OCI-M1 (cell line): ENCODE measurements at regions not wholly inside any gene's neighbourhood (a gene's known extent, or its start where the extent isn't known, plus 50 kb on each side); places are given as distances from the start of the nearest gene placed in this dataset.

Source experiments
- DNase-seq: peaks from one replicate; lab custom pipeline; 2025; lab: John Stamatoyannopoulos, UW

DNA sequence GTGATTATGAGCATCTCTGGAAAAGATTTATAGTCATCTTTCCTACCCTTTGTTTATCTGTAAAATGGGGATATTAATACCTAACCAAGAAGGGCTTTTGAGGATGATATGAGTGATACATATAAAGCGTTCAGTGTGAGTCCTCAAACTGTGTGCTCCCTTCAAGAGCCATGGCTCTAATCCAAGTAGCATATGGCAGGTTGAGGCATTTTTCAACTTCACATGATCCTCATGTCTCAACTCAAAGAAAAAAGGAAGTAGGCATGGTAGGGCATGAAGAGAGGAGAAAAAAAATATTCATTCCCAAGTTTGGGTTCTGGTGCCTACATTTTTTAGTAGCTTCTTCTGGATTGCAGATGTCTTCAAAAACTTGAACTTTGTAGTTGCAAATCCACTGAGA is 286.3 kb upstream of the ATP2B1 start:
- DNase-seq, result no peak

DNA sequence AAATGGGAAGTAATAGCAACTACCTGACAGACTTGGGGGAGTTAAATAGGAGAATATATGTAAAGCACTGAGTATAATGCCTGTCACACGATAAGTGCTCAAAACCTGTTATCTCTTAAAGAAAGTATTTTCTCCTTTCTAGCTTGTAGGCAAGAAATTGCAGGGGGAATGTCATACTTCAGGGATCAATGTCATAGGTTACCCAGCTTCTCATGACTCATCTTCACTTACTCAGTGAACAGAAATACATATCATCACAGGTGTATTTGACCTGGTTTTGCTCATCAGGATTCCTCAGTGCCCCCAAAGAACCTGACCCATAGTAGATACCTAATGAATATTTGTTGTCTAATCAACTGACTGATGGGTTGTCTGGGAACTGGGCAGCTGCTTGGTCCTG is 285.0 kb upstream of the ATP2B1 start:
- no peak for DNase-seq

DNA sequence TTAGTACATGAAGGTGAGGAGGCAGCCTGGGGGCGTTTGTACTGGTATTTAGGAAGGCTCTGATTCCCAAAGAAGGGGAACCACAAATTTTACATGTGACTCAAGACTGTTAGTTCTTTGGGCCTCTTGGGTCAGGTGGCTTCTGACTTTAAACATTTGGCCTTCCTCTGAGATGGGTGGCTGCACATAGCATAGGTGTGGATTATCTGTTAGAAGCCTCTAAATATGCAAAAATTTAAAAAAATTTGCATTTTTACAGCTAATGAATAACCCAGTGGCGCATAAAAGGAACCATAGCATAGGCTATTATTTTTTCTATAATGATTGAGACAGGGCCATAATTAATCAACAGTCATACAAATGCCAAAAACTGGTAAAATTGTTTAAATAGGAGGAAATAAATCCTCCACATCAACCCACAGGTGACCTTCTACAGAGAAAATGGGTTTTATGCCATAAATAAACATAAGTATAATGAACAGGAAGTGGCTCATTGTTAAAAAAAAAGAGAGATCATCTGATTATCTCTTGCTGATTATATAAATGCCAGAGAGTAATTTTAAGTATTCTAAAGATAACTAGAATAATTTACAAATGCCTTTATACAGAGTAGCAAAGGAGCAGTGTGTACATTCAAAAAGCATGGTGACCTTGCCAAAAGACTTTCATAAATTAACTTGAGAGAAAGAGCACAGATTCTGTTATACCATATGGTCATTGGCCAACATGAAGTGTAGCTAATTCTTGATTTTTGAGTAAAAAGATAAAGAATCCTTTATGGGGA is 284.2 kb upstream of the ATP2B1 start:
- no peak for DNase-seq

DNA sequence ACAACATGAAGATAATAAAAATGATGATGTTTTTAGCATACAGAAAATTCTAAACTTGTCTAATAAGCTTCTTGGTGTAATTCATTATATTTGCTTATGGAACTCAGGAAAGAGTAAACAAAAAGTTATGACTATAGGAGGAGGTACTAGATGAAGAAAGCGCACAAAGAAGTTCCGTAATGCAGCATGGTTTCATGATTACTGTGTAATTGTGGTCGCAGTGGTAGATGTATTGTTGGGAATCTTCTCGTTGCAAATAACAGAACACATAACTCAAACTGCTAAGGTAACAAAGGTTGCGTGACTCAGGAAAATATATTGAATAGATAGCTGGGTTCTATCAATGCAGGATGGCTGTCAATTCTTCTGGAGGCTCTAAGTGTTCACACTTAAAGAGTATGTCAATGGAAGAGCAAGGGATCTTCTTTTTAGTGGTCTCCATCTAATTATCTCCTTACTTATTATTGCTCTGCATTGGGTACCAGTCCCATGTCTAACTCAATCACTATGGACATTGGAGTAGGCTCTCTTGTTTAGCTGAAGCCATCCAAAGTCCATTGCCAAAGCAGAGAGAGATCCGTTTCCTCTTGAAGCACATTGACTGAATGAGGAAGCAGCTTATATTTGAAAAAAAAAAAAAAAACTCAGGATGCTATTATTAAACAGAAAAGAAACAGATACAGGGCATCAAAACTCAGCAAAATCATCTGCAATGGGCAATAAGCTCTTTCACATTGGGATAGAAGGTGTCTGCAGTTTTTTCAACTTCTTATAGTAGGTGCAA is 283.4 kb upstream of the ATP2B1 start:
- no peak for DNase-seq

DNA sequence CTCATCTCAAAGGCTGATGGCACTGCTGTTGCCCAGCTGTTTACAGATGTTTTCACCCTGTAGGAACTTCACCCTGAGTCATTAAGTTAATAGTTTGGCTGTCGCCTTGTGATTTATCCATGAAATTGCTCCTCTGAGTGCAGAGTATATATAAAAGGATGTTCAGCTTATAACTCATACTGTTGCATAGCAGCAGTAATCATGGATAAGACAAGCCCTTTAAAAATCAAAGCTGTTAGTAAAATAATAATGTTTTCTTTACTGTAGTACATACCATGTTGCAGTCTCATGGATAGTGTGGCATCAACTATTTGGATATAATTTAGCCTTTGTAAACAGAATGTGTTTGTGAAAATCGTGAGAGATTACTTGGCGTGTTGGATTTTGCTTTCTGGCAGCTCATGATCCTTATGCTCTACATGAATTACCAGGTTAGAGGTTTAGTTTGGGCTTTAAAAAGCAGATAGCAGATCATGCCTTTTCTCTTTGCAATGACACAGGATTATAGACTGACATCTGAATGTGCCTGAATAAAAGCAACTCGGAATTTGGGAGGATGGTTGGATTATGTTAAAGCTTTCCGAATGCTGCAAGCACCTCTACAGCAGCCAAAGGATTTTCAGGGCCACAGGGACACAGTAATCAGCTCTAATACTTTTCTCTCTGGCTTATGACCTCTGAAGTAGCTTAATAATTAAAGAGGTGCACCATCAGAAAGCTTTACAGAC is 279.7 kb upstream of the ATP2B1 start:
- no peak for DNase-seq

DNA sequence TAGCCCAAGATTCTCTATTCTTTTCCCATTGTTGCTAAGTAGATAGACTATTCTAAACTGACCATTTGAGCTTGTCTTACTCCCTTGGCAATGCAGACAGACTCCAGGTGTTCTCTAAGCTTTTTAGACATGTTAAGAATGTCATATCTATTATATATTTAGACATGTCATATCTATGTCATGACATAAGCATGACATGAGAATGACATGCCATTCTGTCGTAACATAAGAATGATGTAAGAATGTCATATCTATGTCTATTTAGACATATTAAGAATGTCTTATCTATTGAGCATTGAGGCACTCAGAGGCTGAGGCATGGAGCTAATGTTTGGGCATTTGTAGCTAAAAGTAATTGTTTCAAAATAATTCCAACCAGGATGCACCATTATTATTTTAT is 277.3 kb upstream of the ATP2B1 start:
- DNase-seq, result no peak

DNA sequence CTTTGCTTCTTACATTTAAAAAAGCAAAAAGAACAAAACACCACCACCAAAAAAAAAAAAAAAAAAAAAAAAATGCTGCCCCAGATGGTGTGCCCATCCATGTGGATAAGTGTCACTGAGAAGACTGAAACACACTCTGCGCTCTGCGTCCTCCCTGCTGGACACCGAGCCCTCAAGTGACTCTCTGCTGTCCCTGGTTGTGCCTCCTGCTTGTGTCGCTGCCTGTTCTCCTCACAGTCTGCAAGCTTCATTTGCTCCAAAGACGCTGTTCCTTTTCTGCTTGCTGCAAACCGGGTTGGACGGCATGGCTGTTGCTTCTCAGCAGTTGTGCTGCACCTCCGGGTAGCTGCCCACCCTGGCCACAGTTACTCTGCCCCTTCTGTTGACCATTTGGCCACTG is 276.2 kb upstream of the ATP2B1 start:
- DNase-seq, result no peak

DNA sequence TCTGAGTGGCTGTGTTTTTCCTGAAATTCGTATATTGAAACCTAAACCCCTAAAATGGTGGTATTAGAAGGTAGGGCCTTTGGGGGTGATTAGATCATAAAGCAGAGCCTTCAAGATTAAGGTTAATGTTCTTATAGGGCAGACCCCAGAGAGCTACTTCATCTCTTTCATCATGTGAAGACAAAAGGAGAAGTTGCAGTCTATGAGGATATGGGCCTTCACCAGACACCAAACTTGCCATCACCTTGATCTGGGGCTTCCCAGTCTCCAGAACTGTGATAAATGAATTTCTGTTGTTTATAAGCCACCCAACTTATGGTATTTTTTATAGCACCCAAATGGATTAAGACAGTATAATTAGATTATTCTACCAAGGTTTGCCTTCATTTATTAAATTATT is 275.0 kb upstream of the ATP2B1 start:
- DNase-seq, result peak; percentile 15

DNA sequence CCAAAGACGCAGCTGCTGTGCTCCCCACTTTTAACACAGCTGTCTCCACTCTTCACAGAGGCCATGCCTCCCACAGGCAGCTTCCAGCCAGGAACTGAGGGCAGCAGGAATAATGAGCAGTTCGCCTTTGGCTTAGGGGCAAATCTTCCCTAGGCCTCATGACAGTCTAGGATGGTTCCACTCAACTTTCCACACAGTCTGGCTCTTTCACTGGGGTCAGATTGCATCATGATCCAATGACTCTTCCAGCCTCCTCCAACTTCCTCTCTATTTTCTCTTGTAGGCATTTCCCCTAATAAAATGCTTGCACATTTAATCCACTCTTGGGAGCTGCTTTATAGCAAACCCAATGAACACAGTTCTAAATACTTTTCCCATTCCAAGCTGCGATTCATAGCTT is 271.6 kb upstream of the ATP2B1 start:
- peak; percentile 36 for DNase-seq

DNA sequence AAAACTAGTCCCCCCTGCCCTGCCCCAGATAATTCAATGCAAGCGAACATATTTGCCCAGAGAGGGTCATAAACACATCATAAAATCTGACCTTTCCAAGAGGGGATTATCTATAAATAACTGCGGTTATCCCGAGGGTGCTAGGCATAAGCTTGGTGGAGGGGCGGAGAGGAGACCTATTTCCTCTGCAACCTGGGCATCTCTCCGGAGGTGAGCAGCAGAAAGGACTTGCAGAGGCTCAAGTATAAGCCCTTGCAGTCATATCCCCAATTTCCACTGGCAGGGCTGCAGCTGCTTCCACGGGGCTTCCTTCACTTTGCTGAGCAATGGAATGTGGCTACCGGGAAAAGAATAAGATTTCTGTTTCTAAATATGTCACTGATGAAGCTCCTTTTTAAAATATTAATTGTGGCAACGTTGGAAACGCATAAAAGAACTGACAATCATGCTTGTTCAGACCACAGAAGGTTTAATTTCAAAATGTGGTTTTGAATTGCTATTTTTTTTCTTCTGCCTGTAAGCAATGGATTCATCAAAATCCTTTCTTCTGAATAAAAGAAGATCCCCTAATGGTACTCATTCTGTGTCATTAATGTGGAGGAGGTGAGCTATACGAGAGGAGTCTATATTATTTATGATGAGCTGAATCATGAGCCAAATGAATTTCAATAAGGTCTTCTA is 268.9 kb upstream of the ATP2B1 start:
- DNase-seq, result no peak

DNA sequence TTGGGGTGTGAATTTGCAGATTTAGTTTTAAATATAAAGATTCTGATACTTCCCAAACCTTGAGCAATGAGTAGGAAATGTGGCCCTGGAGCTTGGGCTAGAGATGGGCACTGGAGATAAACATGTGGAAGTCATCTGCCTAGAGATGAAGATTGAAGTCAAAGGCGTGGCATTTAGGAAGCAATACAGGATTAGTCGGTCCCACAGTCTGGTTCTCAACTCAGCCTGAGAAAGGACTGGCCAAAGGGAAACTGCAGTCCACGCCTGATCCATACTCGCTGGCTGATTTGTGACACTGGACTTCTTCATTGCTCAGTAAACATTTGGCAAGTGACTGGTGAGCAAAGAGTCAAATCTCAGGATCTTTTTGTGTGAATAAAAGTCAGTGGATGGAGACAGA is 268.2 kb upstream of the ATP2B1 start:
- DNase-seq, result no peak

DNA sequence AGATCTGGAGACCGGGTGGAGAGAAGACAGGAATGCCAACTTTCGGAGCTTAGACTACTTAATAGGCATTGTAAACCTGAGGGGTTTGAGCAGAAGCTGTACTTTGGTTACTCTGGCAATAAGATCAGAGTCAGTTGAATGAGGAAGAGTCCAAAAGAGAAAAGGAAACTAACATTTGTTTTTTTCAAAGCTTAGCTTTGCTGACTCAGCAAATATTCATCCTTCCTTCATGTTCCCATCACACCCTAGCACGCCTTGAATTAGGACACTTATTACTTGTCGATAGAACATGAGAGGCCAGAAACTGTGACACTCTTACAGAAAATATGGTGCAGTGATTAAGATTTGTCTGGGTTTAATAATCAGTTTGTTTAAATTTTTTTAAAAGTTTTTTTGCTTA is 266.9 kb upstream of the ATP2B1 start:
- DNase-seq, result peak; percentile 46

DNA sequence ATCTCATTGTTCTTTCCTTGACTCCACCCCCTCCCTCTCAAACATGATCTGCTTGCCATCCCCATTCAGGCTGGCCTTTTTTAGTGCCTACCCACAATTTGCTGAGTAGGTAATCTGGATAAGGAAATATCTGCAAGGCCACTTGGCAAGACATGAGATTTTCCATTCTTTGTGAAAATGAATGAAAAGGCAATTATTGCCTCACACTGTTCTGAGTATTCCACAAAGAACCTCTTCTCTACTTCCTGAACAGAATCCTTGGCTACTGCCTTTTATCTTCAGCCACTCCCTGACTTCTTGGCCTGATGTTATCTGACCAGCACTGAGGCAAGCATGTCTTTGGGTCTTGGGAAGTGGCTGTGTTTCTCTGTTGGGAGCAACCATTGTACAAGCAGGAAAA is 263.2 kb upstream of the ATP2B1 start:
- DNase-seq, result peak; percentile 62

DNA sequence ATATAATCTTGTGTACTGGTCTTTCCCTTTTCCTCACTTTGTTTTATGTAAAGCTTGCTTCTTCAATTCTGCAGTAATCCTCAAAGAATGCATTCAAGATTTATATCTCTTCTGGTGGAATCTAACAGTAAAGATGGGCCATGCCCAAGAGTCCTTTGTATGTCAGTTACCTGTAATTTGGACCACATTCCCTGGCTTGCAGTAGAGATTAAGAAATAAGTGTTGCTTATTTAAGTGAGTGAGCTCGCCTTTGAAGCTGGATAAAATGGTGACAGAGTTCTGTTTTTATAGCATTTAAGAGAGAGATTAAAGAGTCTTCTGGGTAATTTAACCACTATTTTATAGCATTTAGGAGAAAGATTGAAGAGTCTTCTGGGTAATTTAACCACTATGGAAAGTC is 262.1 kb upstream of the ATP2B1 start:
- DNase-seq, result no peak

DNA sequence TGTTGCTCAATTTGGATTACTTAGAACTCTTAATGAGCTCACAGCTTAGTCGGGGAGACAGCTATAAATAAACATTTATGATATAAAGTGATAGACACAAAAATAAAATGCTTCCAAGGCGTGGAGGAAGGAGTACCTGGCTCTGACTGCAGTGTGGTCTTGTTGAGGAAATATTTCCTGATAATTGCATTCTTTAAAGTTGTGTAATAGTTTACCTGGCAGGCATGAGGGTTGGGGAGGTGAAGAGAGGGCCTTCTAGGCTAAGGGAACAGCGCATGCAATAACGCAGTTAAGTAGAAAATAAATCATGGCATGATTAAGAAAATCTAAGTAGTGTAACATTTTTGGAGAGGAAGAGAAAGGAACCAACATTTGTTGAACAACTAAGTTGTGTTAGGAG is 260.5 kb upstream of the ATP2B1 start:
- DNase-seq, result no peak

DNA sequence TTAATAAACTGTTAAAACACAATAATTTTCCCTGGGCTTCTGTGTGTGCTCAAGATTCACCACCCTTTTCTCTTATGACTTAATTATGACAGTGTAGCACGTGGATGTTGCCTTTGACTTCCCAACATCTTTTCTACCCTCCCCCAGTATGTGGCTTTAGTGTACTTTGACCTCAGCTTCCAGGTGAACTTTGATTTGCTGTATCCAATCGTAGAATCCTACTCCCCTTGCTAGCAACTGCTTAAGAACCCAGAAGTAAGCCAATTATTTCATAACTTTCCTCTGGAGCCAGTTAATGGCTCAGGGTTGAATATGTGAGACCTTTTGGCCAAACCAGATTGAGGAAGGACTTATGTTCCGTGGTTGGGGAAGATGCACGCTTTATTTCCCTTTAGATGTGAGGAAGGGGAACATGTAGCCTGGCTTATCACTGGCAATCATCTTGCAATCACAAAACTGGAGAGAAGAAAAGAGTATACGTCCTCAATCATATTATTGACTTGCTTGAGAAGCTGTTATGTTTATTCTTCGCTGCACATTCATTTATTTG is 259.6 kb upstream of the ATP2B1 start:
- peak; percentile 54 for DNase-seq

DNA sequence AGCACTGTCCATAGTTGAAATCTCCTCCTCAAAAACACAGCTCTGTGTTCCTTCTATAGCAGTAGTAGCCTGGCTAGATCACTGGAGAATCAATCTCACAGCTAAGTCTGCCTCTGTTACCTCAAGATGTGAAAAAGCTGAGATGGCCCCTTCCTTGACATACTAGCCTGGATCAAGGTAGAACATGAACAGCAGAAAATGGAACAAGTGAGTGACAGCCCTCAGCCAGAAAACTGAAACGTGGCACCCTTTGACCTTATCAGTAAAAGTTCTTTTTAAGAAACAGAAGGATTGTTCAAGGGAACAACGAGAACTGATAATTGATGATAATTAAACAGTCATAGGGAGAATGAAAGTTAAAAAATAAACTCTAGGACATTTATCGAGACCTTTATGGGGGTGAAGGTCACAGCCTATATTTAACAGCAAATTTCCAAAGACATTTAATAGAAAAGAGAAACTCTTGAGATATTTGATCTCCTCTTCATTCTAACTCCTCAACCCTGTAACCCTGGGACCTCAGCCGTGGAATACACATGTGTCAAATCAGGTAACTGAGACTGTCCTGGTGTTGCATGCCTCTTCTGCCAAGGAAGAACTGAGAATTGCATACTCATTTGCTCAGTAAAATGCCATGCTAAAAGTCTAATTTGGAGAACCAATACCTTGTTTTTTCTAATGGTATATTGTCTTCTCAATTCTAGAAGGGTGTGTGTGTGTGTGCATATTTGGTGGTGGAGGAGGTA is 258.0 kb upstream of the ATP2B1 start:
- DNase-seq, result no peak

DNA sequence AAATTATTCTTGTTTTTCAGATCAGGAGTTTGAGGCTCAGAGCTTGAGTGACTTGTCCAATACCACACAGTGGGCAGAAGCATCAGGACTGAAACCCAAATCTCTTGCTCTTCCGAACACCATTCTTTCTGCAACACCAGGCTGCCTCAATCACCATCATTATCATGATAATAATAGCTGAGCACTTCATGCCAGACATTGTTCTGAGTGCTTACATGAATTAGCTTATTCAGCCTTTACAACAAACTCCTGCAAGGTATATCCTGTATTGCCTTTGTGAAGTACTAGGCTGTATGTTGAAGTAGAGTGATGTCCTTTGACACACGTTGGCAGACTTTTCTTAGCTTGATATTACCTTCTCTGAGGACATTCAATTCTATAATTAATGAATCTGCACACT is 257.4 kb upstream of the ATP2B1 start:
- DNase-seq, result no peak

DNA sequence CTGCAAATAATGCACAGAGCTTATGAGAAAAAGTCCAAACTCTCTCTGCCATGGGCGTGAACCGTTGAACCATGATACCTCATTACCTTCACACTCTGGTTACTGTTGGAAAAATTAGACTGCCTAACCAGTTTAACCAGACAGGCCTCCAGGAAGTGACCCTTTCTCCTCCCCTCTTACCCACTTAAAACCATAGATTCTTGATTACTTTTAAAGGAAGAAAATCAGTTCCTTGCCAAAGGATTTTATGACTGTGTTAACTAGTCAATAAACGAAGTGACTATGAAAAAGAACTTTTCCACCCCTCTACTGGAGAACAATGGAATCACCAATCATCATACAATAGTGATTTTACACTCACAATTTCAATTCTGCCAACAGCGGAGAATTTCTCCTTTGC is 254.0 kb upstream of the ATP2B1 start:
- DNase-seq, result peak; percentile 41

DNA sequence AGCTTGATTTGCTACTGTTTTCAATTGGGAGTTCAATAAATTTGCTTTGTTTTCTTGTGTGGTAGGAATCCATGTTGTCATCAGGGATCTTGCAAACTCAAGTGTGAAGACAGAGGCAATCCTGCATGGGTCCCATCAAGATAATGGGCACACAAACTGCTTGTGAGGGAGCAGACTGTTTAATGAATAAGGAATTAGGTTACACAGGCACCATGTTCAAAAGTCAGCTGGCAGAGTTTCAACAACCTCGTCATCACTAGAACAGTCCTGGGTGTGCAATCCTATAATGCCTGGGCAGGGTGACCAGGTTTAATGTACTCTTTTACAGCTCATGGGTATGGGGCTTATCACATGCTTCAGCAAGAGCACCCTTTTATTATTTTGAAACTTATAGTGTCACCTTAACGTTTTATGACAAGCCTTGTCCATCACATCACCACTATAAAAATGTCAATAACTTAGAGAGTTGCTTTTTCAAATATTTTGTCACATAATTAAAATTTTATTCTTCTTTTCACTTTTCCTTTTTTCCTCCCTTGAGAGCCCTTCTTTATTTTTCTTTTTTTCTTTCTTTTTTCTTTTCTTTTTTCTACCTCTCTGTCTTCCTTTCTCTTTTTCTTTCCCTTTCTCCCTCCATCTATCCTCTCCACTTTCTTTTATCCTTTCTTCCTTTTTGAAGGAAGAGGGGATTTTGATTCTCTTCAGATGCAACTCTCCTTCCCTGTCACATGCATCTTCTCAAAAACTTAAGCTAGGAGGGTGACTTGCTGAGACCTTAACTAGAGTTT is 252.2 kb upstream of the ATP2B1 start:
- DNase-seq, result no peak
